SK-N-SH (cell line): ENCODE measurements at regions not wholly inside any gene's neighbourhood (a gene's known extent, or its start where the extent isn't known, plus 50 kb on each side); places are given as distances from the start of the nearest gene placed in this dataset.

ENCODE experiments used
- CTCF ChIA-PET: fragments of 300-600, 350-600 bp; formaldehyde crosslinking; extraction: SDS; loops from one replicate; lab custom pipeline; 2021; lab: Yijun Ruan, JAX
- POLR2A ChIA-PET: fragments of 350-600 bp; sonication (Branson Sonifier 250); formaldehyde crosslinking; extraction: SDS; loops from one replicate; lab custom pipeline; 2020; ENCODE audit warnings: antibody characterized with exemption, inconsistent platforms; lab: Yijun Ruan, JAX
- DNase-seq: peaks from one replicate; pipeline ENCODE4 v3.0.0; 2012
- H2AFZ ChIP-seq: fragments of 200-600 bp; sonication (generic); 2 replicates; pipeline ENCODE4 v1.8.1; 2016; ENCODE audit warnings: antibody characterized with exemption, mild to moderate bottlenecking, low read depth
- H3F3A ChIP-seq: fragments of 200-600 bp; sonication (generic); replicated peaks from 2 replicates; pipeline ENCODE3; 2016; ENCODE audit warnings: antibody characterized with exemption, mild to moderate bottlenecking; ENCODE audit not compliant: insufficient read depth
- H3K27ac ChIP-seq, 2 experiments: fragments of 200-500 bp in 1 of 2; fragments of 200-600 bp in 1 of 2; sonication (Bioruptor generic) in 1 of 2; sonication (generic), shearing (Covaris generic) in 1 of 2; 2 replicates each; pipeline versions ENCODE4 v1.5.1 to v1.6.1; 2014 to 2016; ENCODE audit warnings: low read depth in 2 of 2, inconsistent platforms in 1 of 2, low read length in 1 of 2, mild to moderate bottlenecking in 1 of 2, mixed read lengths in 1 of 2
- H3K27me3 ChIP-seq: fragments of 200-600 bp; sonication (generic), shearing (Covaris generic); 2 replicates; pipeline ENCODE4 v1.6.1; 2016; ENCODE audit warnings: mixed run types; ENCODE audit not compliant: insufficient read depth
- H3K36me3 ChIP-seq, 2 experiments: fragments of 200-500 bp in 1 of 2; fragments of 200-600 bp in 1 of 2; sonication (Bioruptor generic) in 1 of 2; sonication (generic) in 1 of 2; replicated peaks in 1 of 2; 2 replicates each; pipeline versions ENCODE3 to v1.5.1; 2014 to 2016; ENCODE audit warnings: low read length in 1 of 2, mild to moderate bottlenecking in 1 of 2; ENCODE audit not compliant: insufficient read depth in 2 of 2, control insufficient read depth in 1 of 2
- H3K4me1 ChIP-seq, 2 experiments: fragments of 200-500 bp in 1 of 2; fragments of 200-600 bp in 1 of 2; sonication (Bioruptor generic) in 1 of 2; sonication (generic), shearing (Covaris generic) in 1 of 2; 2 replicates each; pipeline versions ENCODE4 v1.5.1 to v1.6.1; 2014 to 2016; ENCODE audit warnings: low read depth in 1 of 2, low read length in 1 of 2, mixed run types in 1 of 2; ENCODE audit not compliant: insufficient read depth in 2 of 2, control insufficient read depth in 1 of 2
- H3K4me2 ChIP-seq: fragments of 200-600 bp; sonication (generic), shearing (Covaris generic); 2 replicates; pipeline ENCODE4 v1.6.1; 2017; ENCODE audit warnings: mixed run types
- H3K4me3 ChIP-seq, 2 experiments: fragments of 200-500 bp in 1 of 2; fragments of 200-600 bp in 1 of 2; sonication (Bioruptor generic) in 1 of 2; sonication (generic), shearing (Covaris generic) in 1 of 2; 2 replicates each; pipeline versions ENCODE4 v1.5.1 to v1.8.1; 2014 to 2016; ENCODE audit warnings: low read depth in 2 of 2, inconsistent platforms in 1 of 2, low read length in 1 of 2, mild to moderate bottlenecking in 1 of 2, mixed read lengths in 1 of 2, moderate library complexity in 1 of 2
- H3K79me2 ChIP-seq: fragments of 200-600 bp; sonication (generic); 2 replicates; pipeline ENCODE4 v1.8.1; 2017; ENCODE audit warnings: mild to moderate bottlenecking; ENCODE audit not compliant: insufficient read depth
- H3K9ac ChIP-seq: fragments of 200-600 bp; sonication (generic); 2 replicates; pipeline ENCODE4 v1.6.1; 2017; ENCODE audit warnings: mixed run types
- H3K9me2 ChIP-seq: fragments of 200-600 bp; sonication (generic); 2 replicates; pipeline ENCODE4 v1.6.1; 2017; ENCODE audit warnings: mixed run types
- H3K9me3 ChIP-seq: fragments of 200-600 bp; sonication (generic); 2 replicates; pipeline ENCODE4 v1.6.1; 2017; ENCODE audit warnings: mixed run types, mild to moderate bottlenecking, moderate library complexity
- H4K20me1 ChIP-seq: fragments of 200-600 bp; sonication (generic); 2 replicates; pipeline ENCODE4 v1.6.1; 2017; ENCODE audit warnings: mild to moderate bottlenecking, mixed run types; ENCODE audit not compliant: insufficient read depth
- CTCF ChIP-seq: fragments of 200-600 bp; sonication (generic); IDR thresholded peaks from 2 replicates; pipeline ENCODE4 v1.6.1; 2017; ENCODE audit warnings: antibody characterized with exemption, mild to moderate bottlenecking, moderate library complexity
- EP300 ChIP-seq, 2 experiments: IDR thresholded peaks; 2 replicates each; pipeline versions ENCODE4 v1.4.0 to v1.6.1; 2012; ENCODE audit warnings: borderline replicate concordance in 1 of 2, low read depth in 1 of 2, low read length in 1 of 2
- EZH2phosphoT487 ChIP-seq: fragments of 200-600 bp; sonication (generic); IDR thresholded peaks from 2 replicates; pipeline ENCODE4 v1.6.1; 2017; ENCODE audit warnings: low read depth, mixed run types, mild to moderate bottlenecking, antibody characterized with exemption, moderate library complexity, borderline replicate concordance
- FOSL2 ChIP-seq: IDR thresholded peaks from 2 replicates; pipeline ENCODE4 v1.4.0; 2012; ENCODE audit warnings: low read depth, mild to moderate bottlenecking, moderate library complexity, borderline replicate concordance
- GATA2 ChIP-seq: sonication (generic); formaldehyde crosslinking; IDR thresholded peaks from 2 replicates; pipeline ENCODE4 v1.5.0; 2020; ENCODE audit warnings: mild to moderate bottlenecking, missing genetic modification reagents
- NFIC ChIP-seq: IDR thresholded peaks from 2 replicates; pipeline ENCODE4 v1.4.0; 2012; ENCODE audit warnings: borderline replicate concordance
- POLR2AphosphoS5 ChIP-seq: IDR thresholded peaks from 2 replicates; pipeline ENCODE4 v1.6.1; 2012; ENCODE audit warnings: low read depth, low read length
- RCOR1 ChIP-seq: fragments of 150-350 bp; IDR thresholded peaks from 2 replicates; pipeline ENCODE4 v1.6.1; 2017; ENCODE audit warnings: antibody characterized with exemption, low read length
- SIN3A ChIP-seq: IDR thresholded peaks from 2 replicates; pipeline ENCODE4 v1.6.1; 2012; ENCODE audit warnings: low read depth, mild to moderate bottlenecking, low read length, moderate library complexity, borderline replicate concordance
- WGBS: methylation state at CpG from one replicate; pipeline ENCODE4 v1.1.6; 2017; ENCODE audit warnings: low lambda C conversion rate; 5-methylcytosine and 5-hydroxymethylcytosine counted together

GRCh38 chr3:104796556-104796955 lies 570.2 kb upstream of the ALCAM start:
- Histone ChIP-seq H3K27ac (no peak overlapping the region), H3K36me3 (no peaks in the 10 kb centered on the region), H3K4me3 (no peak overlapping the region), H3K4me2 (no peak overlapping the region), H3K9me2 (no peaks in the 10 kb centered on the region), H3K79me2 (no peaks in the 10 kb centered on the region), H3K9me3 (no peaks in the 10 kb centered on the region), H3K9ac (no peak overlapping the region), H3K27me3 (no peaks in the 10 kb centered on the region), H4K20me1 (no peaks in the 10 kb centered on the region), H3F3A (no peaks in the 10 kb centered on the region), H3K4me1 (no peaks in the 10 kb centered on the region), H2AFZ (no peak overlapping the region)
- ChIA-PET CTCF (no interaction called here), POLR2A (no interaction called here)
- DNase-seq: no peak
- 91% methylated on average over 5 of the region's 5 CpGs for WGBS
- no peak for TF ChIP-seq EZH2phosphoT487
- TF ChIP-seq FOSL2: no peak

GRCh38 chr3:104805042-104805441 lies 561.7 kb upstream of the ALCAM start:
- peak overlapping the region in 1 of 2 experiments; percentile 91; a peak in 2 of 4 replicates for H3K27ac ChIP-seq
- no peaks in the 10 kb centered on the region for H3K27me3 ChIP-seq
- no peak overlapping the region for H2AFZ ChIP-seq
- H3K9ac ChIP-seq: no peak overlapping the region
- peak; percentile 10 for DNase-seq
- H3F3A ChIP-seq: no peaks in the 10 kb centered on the region
- 75% methylated on average over 5 of the region's 5 CpGs for WGBS
- H4K20me1 ChIP-seq: no peaks in the 10 kb centered on the region
- H3K4me1 ChIP-seq: peaks cover 0 to 7% of the 10 kb centered on the region in 2 experiments; a peak in 2 of 4 replicates
- no peak overlapping the region for H3K4me3 ChIP-seq
- ChIA-PET POLR2A (interaction anchor here (1.0 kb wide), 1 partner anchor 561 kb away, joined by 3 read pairs; no protein-coding TSS in a partner anchor), CTCF (interaction anchor here (1.0 kb wide), 1 partner anchor 8 kb away, joined by 3 read pairs; no protein-coding TSS in a partner anchor)
- TF ChIP-seq CTCF: no peak
- TF ChIP-seq NFIC: no peak
- no peak overlapping the region for H3K4me2 ChIP-seq
- H3K9me2 ChIP-seq: 0 out of 2 replicates have a peak, but pooled peaks cover 3% of the 10 kb centered on the region
- H3K36me3 ChIP-seq: no peaks in the 10 kb centered on the region
- no peaks in the 10 kb centered on the region for H3K79me2 ChIP-seq
- H3K9me3 ChIP-seq: no peaks in the 10 kb centered on the region

GRCh38 chr3:104805508-104805907 lies 561.2 kb upstream of the ALCAM start:
- ChIA-PET POLR2A (interaction anchor here (1.0 kb wide), 1 partner anchor 560 kb away, joined by 3 read pairs; no protein-coding TSS in a partner anchor), CTCF (interaction anchor here (1.0 kb wide), 1 partner anchor 8 kb away, joined by 3 read pairs; no protein-coding TSS in a partner anchor)
- 64% methylated on average over 5 of the region's 5 CpGs for WGBS

More at GRCh38 chr3:104805508-104805907, 561.2 kb upstream of the ALCAM start:
- Histone ChIP-seq H3K9me2 (0 out of 2 replicates have a peak, but pooled peaks cover 3% of the 10 kb centered on the region), H3K27me3 (no peaks in the 10 kb centered on the region), H3K9ac (no peak overlapping the region), H3K36me3 (no peaks in the 10 kb centered on the region), H3K79me2 (no peaks in the 10 kb centered on the region), H3K9me3 (no peaks in the 10 kb centered on the region), H3K4me3 (no peak overlapping the region), H4K20me1 (no peaks in the 10 kb centered on the region), H3F3A (no peaks in the 10 kb centered on the region), H2AFZ (no peak overlapping the region), H3K4me2 (no peak overlapping the region), H3K27ac (peak overlapping the region in 1 of 2 experiments; percentile 91; a peak in 2 of 4 replicates), H3K4me1 (peaks cover 0 to 7% of the 10 kb centered on the region in 2 experiments; a peak in 2 of 4 replicates)
- no peak for TF ChIP-seq POLR2AphosphoS5
- peak; percentile 38; the same call in 1 of the 2 replicates for TF ChIP-seq GATA2 (CRISPR knock-in tag)
- TF ChIP-seq RCOR1: 0 out of 2 replicates have a peak, but pooled peaks have one; percentile 6
- TF ChIP-seq EP300 (IDR thresholded peaks at IDR 0.05; ENCODE audit: borderline replicate concordance in 1 of 2, low read depth in 1 of 2, low read length in 1 of 2): peak in 1 of 2 experiments; percentile 80; a peak in 2 of 4 replicates
- TF ChIP-seq FOSL2: no peak
- no peak for TF ChIP-seq SIN3A
- peak; percentile 53 for DNase-seq
